ENCODE measurements at regions not wholly inside any gene's neighbourhood (a gene's known extent, or its start where the extent isn't known, plus 50 kb on each side); places are given as distances from the start of the nearest gene placed in this dataset.

- TF ChIP-seq, protein P1, sequence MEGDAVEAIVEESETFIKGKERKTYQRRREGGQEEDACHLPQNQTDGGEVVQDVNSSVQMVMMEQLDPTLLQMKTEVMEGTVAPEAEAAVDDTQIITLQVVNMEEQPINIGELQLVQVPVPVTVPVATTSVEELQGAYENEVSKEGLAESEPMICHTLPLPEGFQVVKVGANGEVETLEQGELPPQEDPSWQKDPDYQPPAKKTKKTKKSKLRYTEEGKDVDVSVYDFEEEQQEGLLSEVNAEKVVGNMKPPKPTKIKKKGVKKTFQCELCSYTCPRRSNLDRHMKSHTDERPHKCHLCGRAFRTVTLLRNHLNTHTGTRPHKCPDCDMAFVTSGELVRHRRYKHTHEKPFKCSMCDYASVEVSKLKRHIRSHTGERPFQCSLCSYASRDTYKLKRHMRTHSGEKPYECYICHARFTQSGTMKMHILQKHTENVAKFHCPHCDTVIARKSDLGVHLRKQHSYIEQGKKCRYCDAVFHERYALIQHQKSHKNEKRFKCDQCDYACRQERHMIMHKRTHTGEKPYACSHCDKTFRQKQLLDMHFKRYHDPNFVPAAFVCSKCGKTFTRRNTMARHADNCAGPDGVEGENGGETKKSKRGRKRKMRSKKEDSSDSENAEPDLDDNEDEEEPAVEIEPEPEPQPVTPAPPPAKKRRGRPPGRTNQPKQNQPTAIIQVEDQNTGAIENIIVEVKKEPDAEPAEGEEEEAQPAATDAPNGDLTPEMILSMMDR (IDR thresholded peaks at IDR 0.05), result no peak
- no peak for TF ChIP-seq POLR2A (IDR thresholded peaks at IDR 0.05)
These were observed 1277.6 kb upstream of the SEL1L start for GRCh38 chr14:82811246-82811645.

All from ovary (tissue), 3 donors.